NCI-H2107 treated with DMSO at 0.1 percent for 48 hours (cell line): ENCODE measurements at regions not wholly inside any gene's neighbourhood (a gene's known extent, or its start where the extent isn't known, plus 50 kb on each side); places are given as distances from the start of the nearest gene placed in this dataset.
A peak's percentile ranks its signal among the peaks of the same experiment; 100 is the strongest.

ENCODE experiments used
- DNase-seq: peaks from one replicate; lab custom pipeline; 2025; ENCODE audit not compliant: unreplicated experiment; lab: John Stamatoyannopoulos, UW

GRCh38 chr22:49532869-49533802 lies 294.5 kb downstream of the BRD1 start:
- DNase-seq, result no peak

- no peak for DNase-seq
Observed at GRCh38 chr22:49531368-49531791, 296.3 kb downstream of the BRD1 start.

- DNase-seq, result no peak
Observed at GRCh38 chr22:49530671-49531367, 296.9 kb downstream of the BRD1 start.

- DNase-seq, result no peak
Observed at GRCh38 chr22:49528420-49528720, 299.3 kb downstream of the BRD1 start.

GRCh38 chr22:49527611-49528419 lies 299.9 kb downstream of the BRD1 start:
- no peak for DNase-seq

GRCh38 chr22:49525801-49526535 lies 301.7 kb downstream of the BRD1 start:
- DNase-seq, result no peak

GRCh38 chr22:49525360-49525759 lies 302.3 kb downstream of the BRD1 start:
- no peak for DNase-seq

GRCh38 chr22:49524362-49524761 lies 303.3 kb downstream of the BRD1 start:
- DNase-seq, result no peak

GRCh38 chr22:49523374-49524008 lies 304.2 kb downstream of the BRD1 start:
- no peak for DNase-seq

GRCh38 chr22:49522582-49523373 lies 304.9 kb downstream of the BRD1 start:
- no peak for DNase-seq

GRCh38 chr22:49521787-49522224 lies 305.9 kb downstream of the BRD1 start:
- no peak for DNase-seq

- DNase-seq, result no peak
Observed at GRCh38 chr22:49519117-49519737, 308.4 kb downstream of the BRD1 start.

- no peak for DNase-seq
Observed at GRCh38 chr22:49518436-49518970, 309.2 kb downstream of the BRD1 start.

- no peak for DNase-seq
Observed at GRCh38 chr22:49517667-49518185, 309.9 kb downstream of the BRD1 start.

- DNase-seq, result no peak
Observed at GRCh38 chr22:49517211-49517610, 310.5 kb downstream of the BRD1 start.

- no peak for DNase-seq
Observed at GRCh38 chr22:49515475-49515874, 312.2 kb downstream of the BRD1 start.

- DNase-seq, result peak; percentile 9
Observed at GRCh38 chr22:49514641-49515040, 313.0 kb downstream of the BRD1 start.

- DNase-seq, result no peak
Observed at GRCh38 chr22:49514211-49514610, 313.5 kb downstream of the BRD1 start.
